HG03103 (cell line): ENCODE measurements at regions not wholly inside any gene's neighbourhood (a gene's known extent, or its start where the extent isn't known, plus 50 kb on each side); places are given as distances from the start of the nearest gene placed in this dataset.
"Not testable (repeated sequence)": the region's sequence is repeated elsewhere in the genome, so short reads cannot be mapped to it uniquely, and the experiment has no call there.

Experiments used
- ATAC-seq: cut with Tn5 transposase; IDR thresholded peaks from one replicate; pipeline ENCODE4 v1.9.1; 2021; ENCODE audit warnings: low read depth; ENCODE audit not compliant: unreplicated experiment

- ATAC-seq = no peak
These were observed 827.7 kb upstream of the BRINP3 start for GRCh38 chr1:191305370-191305769.

GRCh38 chr1:191306916-191307315 is 829.3 kb upstream of the BRINP3 start:
- no peak for ATAC-seq

- ATAC-seq = no peak
These were observed 838.2 kb upstream of the RGS18 start for GRCh38 chr1:191320062-191320461.

GRCh38 chr1:191327868-191328267 is 830.4 kb upstream of the RGS18 start:
- no peak for ATAC-seq

DNA sequence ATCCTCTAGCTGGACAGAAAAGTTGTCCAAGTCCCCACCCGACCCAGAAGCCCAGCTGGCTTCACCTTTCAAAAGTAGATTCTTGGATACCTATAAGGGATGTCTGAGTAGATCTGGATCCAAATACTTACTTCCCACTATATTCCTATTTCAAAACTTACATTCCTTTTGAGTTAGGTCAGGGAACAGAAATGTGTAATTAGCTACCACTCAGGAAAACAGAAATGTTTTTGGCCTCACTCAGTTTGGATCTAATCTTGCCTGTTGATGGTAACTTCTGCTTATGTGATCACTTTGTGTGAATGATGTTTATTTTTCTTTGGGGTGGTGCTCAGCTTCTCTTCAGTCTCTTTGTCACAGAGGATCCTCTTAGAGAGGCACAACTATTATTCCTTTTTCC is 814.4 kb upstream of the RGS18 start:
- ATAC-seq = no peak

GRCh38 chr1:191346381-191346780 is 811.9 kb upstream of the RGS18 start:
- ATAC-seq = no peak

DNA sequence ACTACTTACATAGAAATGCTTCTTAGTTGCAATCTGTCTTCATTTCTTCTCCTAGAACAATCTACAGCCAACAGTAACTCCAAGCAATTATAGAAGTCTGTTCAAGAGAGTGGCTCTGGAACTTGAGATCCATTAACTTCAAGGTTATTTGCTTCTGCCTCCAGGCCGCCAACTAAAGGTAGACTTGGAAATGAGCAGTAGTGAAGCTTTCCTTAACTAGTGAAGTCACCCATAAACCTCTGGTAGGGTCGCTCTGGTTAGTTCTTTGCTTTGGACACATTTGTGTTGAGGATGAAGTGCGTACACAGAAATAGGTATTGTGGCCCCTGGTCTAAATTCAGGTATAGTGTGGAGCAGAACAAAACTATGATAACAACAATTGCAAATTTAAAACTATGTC is 809.9 kb upstream of the RGS18 start:
- no peak for ATAC-seq

DNA sequence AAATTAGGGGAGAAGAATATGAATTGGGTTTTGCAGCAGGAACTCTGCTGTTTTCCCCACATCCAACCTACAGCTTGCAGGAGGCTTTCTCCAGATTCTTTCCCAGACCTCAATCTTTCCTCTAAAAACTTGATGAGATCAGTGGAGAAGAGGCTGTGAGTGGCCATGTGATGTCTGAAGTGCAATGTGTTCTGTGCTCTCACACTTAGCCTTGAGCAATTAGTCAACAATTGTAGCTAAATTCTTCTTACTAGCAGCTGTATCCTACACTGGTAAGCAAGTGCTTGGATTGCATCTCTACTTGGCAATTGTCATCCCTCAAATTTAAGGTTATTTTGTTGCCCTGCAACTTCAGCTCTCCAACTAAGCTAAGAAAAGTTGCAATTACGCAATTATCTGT is 807.3 kb upstream of the RGS18 start:
- no peak for ATAC-seq

DNA sequence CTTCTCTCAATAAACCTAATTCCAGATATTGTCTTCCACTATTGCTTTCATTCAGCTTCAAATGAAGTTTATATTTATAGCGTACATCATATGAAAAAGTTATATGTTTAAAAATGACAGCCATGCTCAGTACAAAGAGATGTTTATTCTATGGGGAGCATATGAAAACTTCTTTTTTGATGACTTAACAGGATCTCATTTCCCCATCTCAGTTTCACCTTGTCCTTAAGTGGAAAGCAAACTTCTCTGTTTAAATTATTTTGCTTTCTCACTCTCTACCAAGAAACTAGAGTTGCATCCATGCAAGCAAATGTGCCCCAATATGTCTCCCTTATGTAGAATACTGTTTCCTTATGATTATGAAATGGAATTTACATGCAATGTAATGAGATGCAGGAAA is 799.5 kb upstream of the RGS18 start:
- ATAC-seq = no peak

DNA sequence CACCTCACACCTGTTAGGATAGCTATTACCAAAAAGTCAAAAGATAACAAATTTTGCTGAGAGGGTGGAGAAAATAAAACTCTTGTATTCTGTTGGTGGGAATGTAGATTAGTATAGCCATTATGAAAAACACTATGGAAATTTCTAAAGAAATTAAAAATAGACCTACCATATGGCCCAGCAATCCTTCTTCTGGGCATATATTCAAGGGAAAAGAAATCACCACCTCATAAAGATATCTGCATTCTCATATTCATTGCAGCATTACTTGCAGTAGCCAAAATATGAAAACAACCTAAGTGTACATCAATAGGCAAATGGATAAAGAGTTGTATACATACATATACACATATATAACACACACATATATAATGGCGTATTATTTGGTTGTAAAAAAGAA is 791.6 kb upstream of the RGS18 start:
- ATAC-seq = no peak

DNA sequence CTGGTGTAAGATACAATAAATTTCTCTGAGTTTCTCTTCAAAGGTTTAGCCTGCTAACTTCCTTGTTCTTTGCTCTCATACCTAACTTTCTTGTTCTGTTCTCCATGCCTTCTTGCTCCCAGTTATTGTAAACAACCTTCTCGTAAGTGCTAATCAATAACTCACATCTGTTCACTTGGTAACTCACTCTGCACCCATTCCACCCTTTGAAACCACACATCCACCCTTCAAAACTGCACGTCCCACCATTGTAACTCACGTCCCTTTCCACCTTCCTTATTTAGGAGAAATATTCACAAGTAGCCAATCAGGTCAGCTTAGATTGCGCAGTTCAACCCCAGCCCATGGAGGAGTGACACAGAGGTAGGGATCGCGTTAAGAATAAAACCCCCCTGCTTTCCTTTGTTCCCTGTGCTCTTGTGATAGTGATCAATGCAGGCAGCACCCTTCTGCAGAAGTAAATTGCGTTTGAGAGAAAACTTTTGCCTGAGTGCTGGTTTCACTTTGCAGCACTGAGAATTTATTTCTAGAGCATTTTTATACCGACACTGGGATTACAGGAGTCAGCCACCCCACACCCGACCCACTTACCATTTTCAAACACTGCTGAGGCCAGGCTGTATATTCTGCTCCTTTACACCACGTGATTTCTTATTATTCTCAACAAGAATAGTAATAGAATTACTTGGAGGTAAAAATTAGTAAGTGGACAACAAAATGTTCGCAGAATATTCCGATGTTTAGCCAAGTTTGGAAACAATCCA is 789.2 kb upstream of the RGS18 start:
- ATAC-seq = no peak

- ATAC-seq = no peak
These were observed 786.6 kb upstream of the RGS18 start for GRCh38 chr1:191371626-191372025.

DNA sequence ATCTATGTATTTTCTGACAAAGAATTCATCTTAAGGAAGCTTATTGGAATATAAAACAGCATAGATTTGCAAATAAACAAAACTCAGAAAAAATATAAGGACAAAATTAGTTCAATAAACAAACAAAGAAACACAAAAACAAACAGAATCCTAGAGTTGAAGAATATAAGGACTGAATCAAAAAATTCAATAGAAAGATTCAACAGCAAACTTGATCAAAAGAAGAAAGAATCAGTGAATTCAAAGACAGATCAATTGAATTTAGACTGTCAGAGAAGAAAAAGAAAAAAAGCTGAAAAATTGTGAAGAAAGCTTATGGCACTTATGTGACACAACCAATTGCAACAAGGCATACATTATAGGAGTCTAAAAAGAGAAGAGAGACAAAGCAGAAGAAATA is 770.0 kb upstream of the RGS18 start:
- no peak for ATAC-seq

- ATAC-seq = no peak
These were observed 761.6 kb upstream of the RGS18 start for GRCh38 chr1:191396622-191397021.

DNA sequence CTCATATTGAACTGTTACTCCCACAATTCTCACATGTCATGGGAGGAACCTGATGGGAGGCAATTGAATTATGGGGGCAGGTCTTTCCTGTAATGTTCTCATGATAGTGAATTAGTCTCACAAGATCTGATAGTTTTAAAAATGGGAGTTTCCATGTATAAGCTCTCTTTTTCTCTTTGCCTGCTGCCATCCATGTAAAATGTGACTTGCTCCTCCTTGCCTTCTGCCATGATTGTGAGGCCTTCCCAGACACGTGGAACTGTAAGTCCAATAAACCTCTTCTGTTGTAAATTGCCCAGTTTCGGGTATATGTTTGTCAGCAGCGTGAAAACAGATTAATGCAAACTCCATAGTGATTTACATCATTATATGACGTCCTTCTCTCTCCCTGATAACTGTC is 759.7 kb upstream of the RGS18 start:
- ATAC-seq = no peak

- no peak for ATAC-seq
These were observed 752.8 kb upstream of the RGS18 start for GRCh38 chr1:191405417-191405816.

DNA sequence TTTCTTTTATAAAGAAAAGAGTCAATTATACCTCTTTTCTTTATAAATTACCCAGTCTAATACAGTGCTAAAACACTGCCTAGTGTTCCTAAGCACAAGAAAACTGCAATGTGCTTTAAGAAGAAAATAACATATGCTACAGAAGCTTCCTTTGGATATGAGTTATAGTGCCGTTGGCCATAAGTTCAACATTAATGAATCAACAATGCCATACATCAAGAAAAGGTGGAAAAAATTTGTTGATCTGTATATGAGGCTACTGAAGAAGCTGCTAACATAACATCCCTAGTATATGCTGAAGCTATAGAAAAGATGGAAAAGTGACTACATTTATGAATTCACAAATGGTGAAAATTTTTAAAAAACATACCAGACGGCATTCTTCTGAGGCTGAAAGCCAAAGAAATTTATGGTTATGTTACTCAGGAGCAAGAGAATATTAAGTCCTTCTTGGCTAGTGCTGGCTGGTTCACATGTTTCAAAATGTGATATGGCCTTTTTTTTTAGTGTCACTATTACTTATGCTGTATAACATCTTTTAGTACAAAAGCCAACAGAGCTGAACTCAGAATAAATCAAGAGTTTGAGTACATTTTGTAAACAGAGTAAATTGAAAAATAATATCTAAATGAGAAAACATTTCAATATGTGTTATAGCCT is 743.2 kb upstream of the RGS18 start:
- ATAC-seq = no peak

DNA sequence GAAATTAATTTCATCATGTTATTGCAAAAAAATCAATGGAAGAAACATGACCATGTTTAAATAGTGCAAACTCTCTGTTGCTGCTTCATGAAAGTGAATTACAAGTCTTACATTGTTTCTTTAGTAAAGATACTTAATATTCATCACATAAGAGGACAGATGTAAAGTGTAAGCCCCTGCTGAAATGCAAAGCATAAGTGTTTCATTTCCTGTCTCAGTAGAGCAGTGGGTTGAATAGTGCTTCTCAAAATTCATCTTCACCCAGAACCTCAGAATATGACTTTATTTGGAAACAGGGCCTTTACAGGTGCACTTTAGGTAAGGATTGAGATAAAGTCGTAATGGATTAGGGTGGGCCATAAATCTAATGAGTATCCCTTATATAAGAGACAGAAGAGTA is 738.4 kb upstream of the RGS18 start:
- no peak for ATAC-seq

GRCh38 chr1:191427593-191427992 is 730.7 kb upstream of the RGS18 start:
- ATAC-seq = no peak

GRCh38 chr1:191432817-191433216 is 725.4 kb upstream of the RGS18 start:
- ATAC-seq = no peak

DNA sequence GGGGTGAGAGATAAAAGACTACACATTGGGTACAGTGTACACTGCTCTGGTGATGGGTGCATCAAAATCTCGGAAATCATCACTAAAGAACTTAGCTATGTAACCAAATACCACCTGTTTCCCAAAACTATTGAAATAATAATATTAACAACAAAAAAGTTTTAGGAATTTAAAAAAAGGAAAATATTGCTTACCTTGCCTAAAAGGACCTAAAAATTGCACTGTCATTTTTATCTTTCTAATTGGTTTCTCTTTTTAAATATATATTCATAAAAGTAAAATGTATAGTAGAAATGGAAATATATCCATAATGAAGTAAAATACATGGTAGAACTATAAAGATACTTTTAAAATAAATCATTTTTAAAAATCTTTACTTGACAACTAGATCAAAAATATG is 719.3 kb upstream of the RGS18 start:
- ATAC-seq = no peak

GRCh38 chr1:191448279-191448678 is 710.0 kb upstream of the RGS18 start:
- not testable (repeated sequence) for ATAC-seq
